Right ventricle myocardium inferior (tissue), 1 donor: ENCODE measurements at regions not wholly inside any gene's neighbourhood (a gene's known extent, or its start where the extent isn't known, plus 50 kb on each side); places are given as distances from the start of the nearest gene placed in this dataset.

ENCODE experiments used
- ATAC-seq: fragments of 200-7000 bp; cut with Tn5 transposase; one replicate; pipeline ENCODE4 v1.9.1; 2020; ENCODE audit warnings: mild to moderate bottlenecking, moderate library complexity
- DNase-seq: peaks from one replicate; pipeline ENCODE4 v3.0.0; 2021; ENCODE audit errors: missing footprints
- intact Hi-C: fragments of 100-400 bp; cut with DNase I; formaldehyde crosslinking; loops from one replicate; pipeline ENCODE4 v1.11.0; 2022
- donor health status: DM: no; HTN: yes; CAD: no; lungs with severe emphysema.

DNA sequence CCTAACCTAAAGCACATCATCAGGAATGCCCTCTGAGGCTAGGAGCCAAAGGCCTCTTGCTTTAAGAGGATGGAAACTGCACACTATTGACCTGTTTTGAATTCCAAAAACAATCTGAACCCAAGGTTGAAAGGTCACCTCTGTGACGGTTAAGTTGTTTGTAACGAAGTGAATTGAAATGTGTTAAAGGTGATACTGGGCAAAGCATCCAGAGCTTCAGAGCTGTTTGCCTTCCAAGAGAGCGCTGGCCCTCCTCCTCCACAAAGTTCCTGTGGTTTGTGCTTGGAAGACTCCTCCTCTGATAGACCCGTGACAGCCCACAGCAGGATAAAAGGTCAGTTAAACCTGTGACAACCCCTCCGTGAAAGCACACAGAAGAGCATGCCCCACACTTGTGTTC, 133.7 kb upstream of the CTTNBP2 start:
- DNase-seq (no peak), ATAC-seq (no peak)
- intact Hi-C loops = no loop called here

DNA sequence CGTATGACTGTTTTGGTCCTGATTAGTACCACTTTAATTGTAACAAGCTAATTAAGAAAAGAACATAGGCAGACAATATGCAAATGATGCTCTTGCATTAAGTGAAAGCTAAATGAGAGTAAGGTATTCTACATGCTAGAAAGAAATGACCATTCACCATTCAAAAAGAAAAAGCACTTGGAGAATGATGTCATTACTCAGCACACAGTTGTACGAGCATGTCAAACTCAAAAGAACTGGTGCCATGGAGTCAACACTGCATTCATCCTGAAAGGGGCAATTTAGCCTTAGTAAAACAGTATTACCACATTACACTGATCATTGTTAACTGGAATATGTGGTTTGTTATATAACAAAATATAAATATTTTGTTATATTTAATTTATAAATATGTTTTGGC, 136.2 kb upstream of the CTTNBP2 start:
- DNase-seq = no peak

DNA sequence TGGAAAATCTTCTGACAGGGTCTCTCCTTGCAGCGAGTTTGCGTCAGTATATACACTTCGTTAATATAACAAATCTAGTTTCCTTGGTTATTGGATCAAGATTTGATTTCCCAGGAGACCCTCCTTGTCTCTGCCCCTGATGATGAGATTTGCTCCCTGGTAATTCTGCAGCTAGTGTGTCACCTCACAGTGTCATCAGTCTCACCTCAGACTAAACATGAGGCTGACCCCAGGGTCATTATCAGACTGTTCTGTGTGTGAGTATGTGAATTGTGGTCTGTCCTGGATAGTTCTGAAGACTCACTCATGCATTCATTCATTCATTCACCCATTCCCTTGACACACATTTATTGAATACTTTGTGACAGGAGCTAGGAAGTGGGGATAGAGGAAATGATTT, 138.4 kb upstream of the CTTNBP2 start:
- ATAC-seq (no peak), DNase-seq (no peak)
- intact Hi-C loops = no loop called here

More for the DNA sequence above, 136.2 kb upstream of the CTTNBP2 start:
- intact Hi-C loops = no loop called here
- ATAC-seq = no peak

DNA sequence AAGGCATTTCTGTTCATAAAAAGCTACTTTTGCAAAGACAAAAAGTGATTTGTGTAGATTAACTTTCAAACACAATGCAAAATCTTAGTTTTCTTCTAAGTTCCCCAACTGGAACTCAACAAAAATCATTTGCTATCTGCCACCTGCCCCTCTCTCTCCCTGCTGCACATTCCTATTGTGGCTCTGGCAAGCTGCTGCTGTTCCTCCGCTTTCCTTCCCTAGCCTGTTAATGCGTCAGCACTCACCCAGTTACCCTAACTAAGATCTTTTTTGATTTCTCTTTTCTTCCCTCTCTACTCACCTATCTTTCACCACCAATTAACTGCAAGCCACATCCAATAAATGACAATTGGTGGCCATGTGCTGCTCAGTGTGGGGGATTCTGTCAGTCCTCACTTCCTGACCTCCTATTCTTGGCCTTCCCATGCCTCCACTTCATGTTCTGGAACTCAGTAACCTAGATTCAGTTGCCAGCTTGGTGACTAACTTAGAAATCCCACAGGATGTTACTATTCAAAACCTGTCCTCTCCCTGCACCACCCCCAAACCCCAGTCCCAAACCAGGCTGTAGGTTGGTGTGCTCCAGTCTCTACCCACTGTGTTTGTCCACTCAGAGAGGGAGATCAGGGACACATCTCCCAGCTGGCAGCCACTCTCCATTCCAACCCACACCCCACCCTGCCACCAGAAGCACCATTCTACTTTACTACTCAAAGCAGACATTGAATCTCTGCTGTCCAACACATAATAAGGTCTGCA, 140.2 kb upstream of the CTTNBP2 start:
- no peak for DNase-seq
- no peak for ATAC-seq
- intact Hi-C loops = no loop called here

DNA sequence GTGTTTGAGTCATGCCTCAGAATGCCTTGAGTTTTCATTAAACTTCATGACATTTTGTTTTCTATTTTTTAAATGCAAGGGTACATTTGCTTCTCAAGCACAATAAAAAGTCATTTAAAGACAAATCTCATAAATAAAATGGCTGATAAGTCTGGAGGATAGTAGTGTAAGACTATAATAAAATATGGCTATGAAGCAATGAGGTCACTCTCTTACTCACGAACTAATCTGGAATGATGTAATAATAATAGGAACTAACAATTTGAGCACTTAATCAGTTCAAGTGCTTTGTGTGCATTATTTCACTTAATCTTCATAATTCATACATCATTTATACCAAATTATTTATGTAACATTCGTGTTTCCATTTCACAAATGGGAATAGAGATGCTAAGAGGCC, 149.3 kb upstream of the CTTNBP2 start:
- ATAC-seq (no peak), DNase-seq (no peak)
- intact Hi-C loops = no loop called here

DNA sequence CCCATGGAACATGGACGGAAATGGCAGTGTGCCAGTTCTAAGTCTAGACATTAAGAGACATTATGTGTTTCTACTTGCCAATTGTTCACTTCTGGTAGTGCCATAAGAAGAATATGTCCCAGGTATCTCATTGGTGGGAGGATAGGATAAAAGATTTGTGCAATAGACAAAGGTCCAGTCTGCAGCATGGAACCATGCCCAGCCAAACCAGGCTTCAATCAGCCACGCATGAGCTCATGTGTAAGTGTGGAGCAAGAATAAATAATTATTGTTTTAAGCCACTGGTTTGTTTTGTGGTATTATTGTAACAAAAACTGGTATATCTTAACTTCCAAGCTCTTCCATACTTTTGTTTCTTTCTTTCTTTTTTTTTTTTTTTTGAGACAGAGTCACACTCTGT, 153.6 kb upstream of the CTTNBP2 start:
- ATAC-seq = no peak
- no peak for DNase-seq
- intact Hi-C loops = no loop called here

DNA sequence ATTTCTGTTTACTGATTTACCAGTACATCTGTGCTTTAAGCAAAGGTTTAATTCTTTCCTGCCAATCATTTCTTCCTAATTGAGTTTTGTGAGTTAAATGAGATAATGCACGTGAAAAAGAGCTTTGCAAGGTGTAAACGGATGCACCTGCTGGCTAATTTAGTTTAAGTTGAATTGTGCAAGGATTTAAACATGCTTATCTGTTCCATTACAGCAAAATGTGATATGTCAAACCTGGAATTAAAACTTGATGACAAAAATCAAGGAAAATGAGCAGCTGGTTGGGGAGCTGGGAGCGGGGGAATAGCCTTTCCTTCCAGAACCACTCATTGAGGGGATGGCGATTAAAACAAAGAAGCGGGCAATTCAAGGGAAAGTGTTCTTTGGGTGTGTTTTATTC, 155.0 kb upstream of the CTTNBP2 start:
- no peak for ATAC-seq
- intact Hi-C loops = no loop called here
- DNase-seq = no peak

DNA sequence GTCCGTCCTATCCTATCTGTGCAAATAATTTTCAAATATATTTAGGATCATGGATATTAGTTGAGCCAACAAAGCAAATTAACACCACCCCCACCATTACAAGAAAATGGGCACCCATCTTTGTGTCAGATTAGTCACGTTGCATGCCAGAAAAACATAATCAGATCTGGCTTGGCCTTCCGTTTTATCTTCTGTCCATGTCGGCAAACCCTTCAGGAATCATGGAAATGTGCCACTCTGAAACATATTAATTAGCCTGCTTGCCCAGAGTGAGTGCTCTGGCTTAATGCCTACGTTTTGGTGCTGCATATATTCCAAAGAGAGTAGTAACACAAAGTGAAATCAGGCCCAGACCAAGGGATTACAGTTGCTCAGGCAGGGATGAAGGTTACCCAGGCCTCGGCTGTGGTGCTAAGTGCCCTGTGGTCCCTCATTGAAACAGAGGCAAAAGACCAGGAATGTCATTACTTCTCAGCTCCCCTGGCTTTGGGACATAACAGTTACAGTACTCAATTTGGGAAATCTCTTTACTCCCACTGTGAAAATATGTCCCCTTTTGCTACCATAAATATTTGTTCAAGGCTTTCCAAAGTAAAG, 154.0 kb upstream of the LSM8 start:
- DNase-seq = no peak
- ATAC-seq = no peak
- intact Hi-C loops = no loop called here

DNA sequence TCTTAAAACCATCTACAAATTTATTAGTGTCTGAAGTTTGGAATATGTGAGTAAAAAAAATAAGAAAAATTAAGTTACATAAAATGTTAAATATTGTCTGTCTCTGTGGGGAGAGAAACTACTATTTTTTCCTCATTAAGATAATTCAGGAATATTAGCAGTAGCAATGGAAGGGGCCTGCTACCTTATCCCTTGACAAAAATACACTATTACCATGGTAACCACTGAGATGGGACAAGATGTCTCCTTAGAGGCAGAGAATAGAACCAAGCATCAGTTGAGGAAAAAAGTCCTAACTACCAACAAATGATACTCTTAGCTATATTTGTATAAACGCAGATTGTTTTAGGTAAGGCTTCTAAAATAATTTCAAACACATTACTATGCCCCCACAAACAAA, 150.7 kb upstream of the LSM8 start:
- ATAC-seq (no peak), DNase-seq (no peak)
- intact Hi-C loops = no loop called here

DNA sequence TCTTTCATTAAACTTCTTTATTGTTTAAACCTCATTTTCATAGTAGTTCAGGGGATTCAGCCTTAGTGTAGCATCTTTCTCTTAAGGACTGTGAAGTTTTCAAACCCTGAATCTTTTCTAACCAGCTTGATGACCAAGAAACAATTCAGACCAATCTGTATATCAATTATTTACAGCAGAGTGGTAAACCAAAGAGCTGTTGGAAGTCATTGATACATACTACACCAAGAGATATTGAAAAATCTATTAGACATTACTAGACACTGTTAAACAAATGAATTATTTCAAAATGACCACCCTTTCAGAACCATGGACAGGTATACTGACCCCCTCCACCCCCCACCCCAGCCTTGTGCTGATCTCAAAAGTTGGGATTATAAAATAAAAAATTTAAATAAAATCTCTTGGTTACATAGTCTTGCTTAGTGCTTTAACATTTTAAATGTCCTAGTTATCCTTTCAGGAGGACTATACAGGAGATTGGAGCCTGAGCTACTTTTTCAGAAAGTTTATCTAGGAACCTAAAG, 143.9 kb upstream of the LSM8 start:
- no peak for ATAC-seq
- intact Hi-C loops = no loop called here

DNA sequence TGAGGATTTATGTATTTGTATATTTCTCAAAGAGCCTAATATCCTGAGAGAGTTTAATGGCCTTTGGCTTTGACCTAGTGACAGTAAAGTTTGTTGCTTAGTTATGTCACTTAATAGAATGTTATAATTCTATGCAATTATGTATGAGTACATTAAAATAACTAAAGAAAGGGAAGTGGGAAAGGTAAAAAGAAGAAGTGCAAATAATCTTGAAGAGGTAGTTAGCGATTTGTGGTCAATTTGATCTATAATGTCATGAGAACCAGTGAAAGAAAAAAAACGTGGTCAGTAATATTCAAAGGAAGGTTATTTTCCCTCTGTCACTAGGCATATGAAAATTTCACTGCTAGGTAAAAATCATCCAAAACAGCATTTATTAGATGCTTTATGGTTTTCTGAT, 143.4 kb upstream of the LSM8 start:
- ATAC-seq = no peak
- intact Hi-C loops = no loop called here
- DNase-seq = no peak

More for the DNA sequence above, 143.9 kb upstream of the LSM8 start:
- no peak for DNase-seq

DNA sequence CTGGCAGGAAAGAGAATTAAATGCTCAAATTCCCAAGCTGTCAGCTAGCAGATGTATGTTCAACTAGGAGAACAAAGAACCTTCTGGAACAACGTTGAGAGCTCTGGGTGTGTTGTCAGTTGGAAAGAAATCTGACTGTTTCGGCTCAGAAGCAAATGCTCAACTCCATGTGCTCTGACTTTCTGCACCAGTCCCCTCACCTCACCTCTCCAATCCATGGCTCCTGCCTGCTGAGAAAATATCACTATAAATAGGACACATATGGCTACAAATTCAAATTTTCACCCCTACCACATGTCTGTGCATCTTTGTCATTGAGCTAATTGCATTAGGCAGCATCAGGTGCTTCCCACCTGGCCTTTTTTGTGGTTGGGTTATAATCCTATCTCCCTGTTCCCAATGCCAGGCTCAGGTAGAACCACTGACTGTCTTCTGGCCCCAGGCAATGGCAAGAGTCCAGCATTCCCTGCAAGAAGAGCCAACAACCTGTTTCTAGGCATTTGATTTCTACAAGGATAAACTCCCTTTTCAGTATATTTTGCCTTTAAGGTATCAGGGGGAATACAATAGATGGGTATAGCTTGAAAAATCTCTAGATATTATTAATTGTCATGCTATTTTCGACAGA, 142.6 kb upstream of the LSM8 start:
- DNase-seq (no peak), ATAC-seq (no peak)
- intact Hi-C loops = no loop called here

DNA sequence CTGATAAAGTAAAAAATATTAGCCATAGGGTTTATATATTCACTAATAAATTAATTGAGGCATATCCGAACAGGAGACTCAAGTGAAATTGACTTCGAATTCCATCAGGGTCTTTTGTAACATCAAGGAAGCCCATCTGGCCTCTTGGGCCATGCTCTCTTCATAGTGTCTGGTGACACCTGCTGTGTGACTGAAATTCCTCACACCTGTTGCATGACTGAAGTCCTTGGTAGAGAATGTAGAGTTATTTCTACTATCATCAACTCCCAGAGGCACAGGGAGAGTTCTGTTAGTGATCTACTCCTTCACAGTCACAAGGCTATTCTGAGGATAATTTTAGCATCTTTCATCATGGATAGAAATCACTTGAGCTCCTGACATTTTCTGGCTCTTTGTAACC, 138.3 kb upstream of the LSM8 start:
- DNase-seq (no peak), ATAC-seq (no peak)
- intact Hi-C loops = no loop called here

DNA sequence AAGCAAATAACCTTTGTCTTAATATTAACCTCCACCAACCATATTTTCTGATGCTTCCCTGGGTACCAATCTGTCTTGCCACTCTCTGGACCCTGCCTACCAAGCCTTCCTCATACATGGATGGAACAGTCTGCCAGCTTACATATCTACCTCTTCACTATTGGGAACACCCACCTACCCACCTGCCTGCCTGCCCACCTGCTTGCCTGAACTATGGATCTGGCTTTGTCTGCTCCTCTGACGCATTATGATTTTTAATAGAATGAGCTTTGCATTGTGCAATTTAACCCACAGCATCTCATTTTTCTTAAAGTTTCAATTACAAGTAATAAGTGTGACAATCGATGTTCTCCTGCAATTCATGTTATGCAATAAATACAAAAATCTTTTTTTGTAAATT, 137.9 kb upstream of the LSM8 start:
- no peak for ATAC-seq
- intact Hi-C loops = no loop called here
- DNase-seq = no peak

DNA sequence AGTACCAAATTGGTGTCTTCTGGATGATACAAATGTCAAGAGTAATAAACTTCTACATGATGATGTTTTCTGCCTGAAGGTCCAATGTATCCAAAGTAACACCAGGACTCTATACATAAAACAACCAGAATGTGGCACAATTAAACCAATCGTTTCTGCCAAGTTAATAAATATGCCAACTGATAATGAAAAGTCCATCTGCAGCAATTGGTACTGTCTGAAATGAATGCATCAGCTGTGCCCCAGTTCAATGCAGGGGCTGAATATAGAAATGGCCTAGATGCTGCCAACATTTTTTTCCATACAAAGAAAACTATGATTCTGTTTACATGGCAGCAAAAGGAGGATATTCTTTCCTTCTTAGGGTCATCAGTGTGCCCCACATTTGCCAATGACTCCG, 137.2 kb upstream of the LSM8 start:
- intact Hi-C loops = no loop called here
- no peak for ATAC-seq

DNA sequence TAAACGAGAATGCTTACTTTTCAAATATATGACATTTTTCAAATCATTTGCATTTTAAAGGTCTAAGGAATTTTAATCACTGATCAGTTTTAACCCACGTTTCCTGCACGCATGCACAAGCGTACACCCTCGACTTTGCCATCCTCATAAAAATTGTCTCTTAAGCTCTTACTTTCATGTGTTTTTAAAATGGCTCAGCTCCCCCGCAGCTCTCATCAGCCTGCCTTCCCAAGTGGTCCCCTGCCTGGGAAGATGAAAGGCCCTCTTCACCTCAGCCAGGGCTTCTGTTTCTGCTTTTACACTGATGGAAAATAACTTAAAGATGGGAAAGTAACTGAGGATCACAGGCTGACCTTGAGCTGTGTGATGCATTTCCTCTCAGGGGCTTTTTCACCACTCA, 131.6 kb upstream of the LSM8 start:
- no peak for DNase-seq
- no peak for ATAC-seq
- intact Hi-C loops = no loop called here

More for the DNA sequence above, 137.2 kb upstream of the LSM8 start:
- no peak for DNase-seq

DNA sequence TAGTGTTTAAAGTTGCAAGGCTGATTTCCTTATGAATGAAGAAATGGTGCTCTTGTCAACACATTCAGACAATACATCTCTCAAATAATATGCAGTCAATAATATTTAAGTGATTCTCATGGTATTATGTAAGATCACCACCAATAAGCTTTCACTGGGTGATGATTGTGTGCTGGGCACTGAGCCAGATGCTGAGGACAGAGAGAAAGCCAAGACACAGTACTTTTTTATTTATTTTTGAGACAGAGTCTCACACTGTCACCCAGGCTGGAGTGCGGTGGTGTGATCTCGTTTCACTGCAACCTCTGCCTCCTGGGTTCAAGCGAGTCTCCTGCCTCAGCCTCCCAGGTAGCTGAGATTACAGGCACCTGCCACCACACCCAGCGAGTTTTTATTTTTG, 130.6 kb upstream of the LSM8 start:
- no peak for DNase-seq
- intact Hi-C loops = no loop called here
- ATAC-seq = no peak

DNA sequence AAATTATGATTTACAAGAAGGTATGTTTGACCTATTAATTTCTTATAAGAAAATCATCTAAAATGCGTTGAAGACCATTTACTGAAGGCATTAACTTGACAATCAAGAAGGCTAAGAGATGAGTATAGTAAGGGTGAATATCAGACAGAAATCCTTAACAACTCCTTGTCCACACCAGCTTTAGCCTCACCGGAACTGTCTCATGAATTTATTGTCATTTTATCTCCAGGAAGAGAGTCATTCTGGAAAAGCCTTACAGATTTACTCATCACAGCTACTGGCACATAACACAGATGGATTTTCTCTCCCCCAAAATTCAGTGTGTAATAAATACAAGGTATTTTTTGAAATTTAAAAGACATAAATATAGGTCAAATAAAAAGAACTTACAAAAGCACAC, 129.4 kb upstream of the LSM8 start:
- intact Hi-C loops = no loop called here
- DNase-seq = no peak
- ATAC-seq = no peak

DNA sequence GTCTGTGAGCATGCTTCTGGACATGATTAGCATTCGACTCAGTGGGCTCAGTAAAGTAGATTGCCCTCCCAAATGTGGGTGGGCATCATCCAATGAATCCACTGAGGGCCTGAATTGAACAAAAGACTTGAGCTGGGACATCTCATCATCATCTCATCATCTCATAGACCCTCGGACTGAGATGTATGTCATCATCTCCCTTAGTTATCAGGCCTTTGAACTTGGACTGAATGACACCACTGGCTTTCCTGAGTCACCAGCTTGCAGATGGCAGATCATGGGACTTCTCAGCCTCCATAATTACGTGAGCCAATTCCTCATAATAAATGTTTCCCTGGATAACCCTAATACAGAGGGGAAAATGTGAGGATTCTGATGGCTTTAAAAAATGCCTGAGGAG, 128.3 kb upstream of the LSM8 start:
- no peak for ATAC-seq
- no peak for DNase-seq
- intact Hi-C loops = no loop called here

DNA sequence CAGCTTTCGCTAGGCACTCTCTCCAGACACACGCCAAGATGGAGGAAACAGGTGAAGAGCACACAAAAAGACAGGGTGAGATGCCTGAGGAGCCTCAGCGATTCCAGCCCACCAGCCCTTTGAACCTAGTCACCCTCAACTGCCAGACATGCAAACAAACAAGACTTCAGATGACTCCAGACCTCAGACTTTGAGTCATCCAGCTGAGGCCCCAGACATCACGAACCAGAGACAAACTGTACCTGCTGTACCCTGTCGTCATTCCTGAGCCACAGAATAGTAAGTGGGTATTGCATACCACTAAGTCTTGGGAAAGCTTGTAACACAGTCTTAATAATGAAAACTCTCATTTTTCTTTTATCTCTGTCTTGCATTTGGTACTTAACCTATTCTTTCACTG, 126.6 kb upstream of the LSM8 start:
- intact Hi-C loops = no loop called here
- no peak for DNase-seq
- no peak for ATAC-seq
